NAMALWA (cell line): ENCODE measurements at regions not wholly inside any gene's neighbourhood (a gene's known extent, or its start where the extent isn't known, plus 50 kb on each side); places are given as distances from the start of the nearest gene placed in this dataset.
"Not testable (repeated sequence)": the region's sequence is repeated elsewhere in the genome, so short reads cannot be mapped to it uniquely, and the experiment has no call there.

Experiments used
- DNase-seq: peaks from one replicate; pipeline ENCODE4 v3.0.0-alpha.2; 2015; ENCODE audit warnings: low spot score

GRCh38 chr18:73110307-73110706, 242.5 kb upstream of the NETO1 start:
- DNase-seq, result no peak

- no peak for DNase-seq
Observed at GRCh38 chr18:73101977-73102376, 234.2 kb upstream of the NETO1 start.

- not testable (repeated sequence) for DNase-seq
Observed at GRCh38 chr18:73101491-73101890, 233.7 kb upstream of the NETO1 start.

- no peak for DNase-seq
Observed at GRCh38 chr18:73099759-73100158, 232.0 kb upstream of the NETO1 start.

- no peak for DNase-seq
Observed at GRCh38 chr18:73093687-73094250, 226.0 kb upstream of the NETO1 start.

GRCh38 chr18:73088445-73088844, 220.7 kb upstream of the NETO1 start:
- no peak for DNase-seq

- DNase-seq, result no peak
Observed at GRCh38 chr18:73087282-73087977, 219.6 kb upstream of the NETO1 start.

GRCh38 chr18:73079920-73080319, 212.1 kb upstream of the NETO1 start:
- DNase-seq, result no peak

GRCh38 chr18:73060666-73061288, 193.0 kb upstream of the NETO1 start:
- no peak for DNase-seq

- no peak for DNase-seq
Observed at GRCh38 chr18:73059280-73059679, 191.5 kb upstream of the NETO1 start.

GRCh38 chr18:73047688-73048087, 179.9 kb upstream of the NETO1 start:
- DNase-seq, result no peak

- DNase-seq, result no peak
Observed at GRCh38 chr18:73045037-73045436, 177.2 kb upstream of the NETO1 start.

GRCh38 chr18:73043611-73044010, 175.8 kb upstream of the NETO1 start:
- no peak for DNase-seq

- DNase-seq, result no peak
Observed at GRCh38 chr18:73043211-73043610, 175.4 kb upstream of the NETO1 start.

GRCh38 chr18:73040247-73040646, 172.5 kb upstream of the NETO1 start:
- no peak for DNase-seq

- no peak for DNase-seq
Observed at GRCh38 chr18:73038336-73038735, 170.5 kb upstream of the NETO1 start.

GRCh38 chr18:73023975-73024374, 156.2 kb upstream of the NETO1 start:
- DNase-seq, result no peak

GRCh38 chr18:73009691-73010090, 141.9 kb upstream of the NETO1 start:
- no peak for DNase-seq

- no peak for DNase-seq
Observed at GRCh38 chr18:73007915-73008308, 140.1 kb upstream of the NETO1 start.

GRCh38 chr18:73007195-73007914, 139.6 kb upstream of the NETO1 start:
- no peak for DNase-seq

- no peak for DNase-seq
Observed at GRCh38 chr18:73006331-73006730, 138.5 kb upstream of the NETO1 start.

GRCh38 chr18:73004260-73004659, 136.5 kb upstream of the NETO1 start:
- DNase-seq, result no peak
